Stomach (tissue), 4 donors: ENCODE measurements at regions not wholly inside any gene's neighbourhood (a gene's known extent, or its start where the extent isn't known, plus 50 kb on each side); places are given as distances from the start of the nearest gene placed in this dataset.

ENCODE experiments used
- CTCF ChIP-seq, 7 experiments: fragments of 450-650 bp in 4 of 7; fragments of 200-600 bp in 3 of 7; sonication (generic) in 3 of 7; IDR thresholded peaks; one replicate each; pipeline ENCODE4 v1.5.1; 2016 to 2019; ENCODE audit warnings: antibody characterized with exemption in 7 of 7, control low read depth in 2 of 7, mild to moderate bottlenecking in 1 of 7
- POLR2A ChIP-seq, 4 donors: fragments of 450-650 bp; IDR thresholded peaks; one replicate each; pipeline ENCODE4 v1.6.1; 2016; ENCODE audit warnings: antibody characterized with exemption in 4 of 4, control low read depth in 2 of 4, mild to moderate bottlenecking in 1 of 4, moderate library complexity in 1 of 4
- POLR2AphosphoS5 ChIP-seq, 3 donors: sonication (generic); formaldehyde crosslinking; IDR thresholded peaks; one replicate each; pipeline ENCODE4 v1.6.1; 2016; ENCODE audit warnings: antibody characterized with exemption in 3 of 3

GRCh38 chr13:34175551-34175950 is 357.6 kb downstream of the RFC3 start:
- no peak for TF ChIP-seq CTCF (IDR thresholded peaks at IDR 0.05)
- no peak for TF ChIP-seq POLR2AphosphoS5 (IDR thresholded peaks at IDR 0.05)
- no peak for TF ChIP-seq POLR2A (IDR thresholded peaks at IDR 0.05)
